ENCODE measurements at regions not wholly inside any gene's neighbourhood (a gene's known extent, or its start where the extent isn't known, plus 50 kb on each side); places are given as distances from the start of the nearest gene placed in this dataset.

DNA sequence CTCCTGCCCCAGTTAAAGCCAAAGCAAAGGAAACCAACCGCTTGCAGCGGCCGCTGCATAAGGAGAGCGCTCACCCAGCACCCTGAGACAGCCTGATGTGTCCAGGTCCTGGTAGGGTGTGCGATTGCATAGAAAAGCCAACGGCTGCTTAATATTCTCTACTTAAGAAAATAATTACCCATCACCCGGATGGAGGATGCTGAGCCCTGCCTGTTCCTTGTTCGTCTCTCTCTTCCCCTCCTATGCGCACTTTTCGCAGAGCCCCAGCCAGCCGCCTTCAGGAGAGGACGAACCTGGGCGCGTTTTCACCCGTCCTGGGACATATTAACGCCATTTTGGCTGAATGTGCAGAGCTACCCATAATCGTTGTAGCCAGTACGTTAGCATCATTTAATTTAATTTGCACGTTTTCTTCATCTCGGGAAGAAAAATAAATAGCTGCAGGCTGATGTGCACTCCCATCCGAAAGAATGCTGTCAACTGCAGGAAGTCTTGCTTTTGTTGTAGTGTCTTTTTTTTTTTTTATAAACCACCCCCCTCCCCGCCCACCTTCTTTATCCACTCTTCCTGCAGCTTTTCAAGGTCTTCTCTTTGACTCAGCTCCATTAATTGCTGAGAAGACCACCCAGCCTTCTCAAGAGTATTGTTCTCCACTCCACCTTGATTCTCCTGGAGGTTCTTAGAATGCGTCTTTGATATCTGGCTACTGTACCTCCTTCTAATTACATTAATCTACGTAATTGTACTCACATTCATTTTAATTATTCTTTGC is 214.5 kb downstream of the TEX29 start:
- Histone ChIP-seq H3K36me3 (ENCODE audit: low read depth, missing control alignments) (no peaks in the 10 kb centered on the region), H3K9me3 (no peaks in the 10 kb centered on the region), H3K27me3 (no peaks in the 10 kb centered on the region), H3K27ac (no peak overlapping the region), H3K4me1 (no peaks in the 10 kb centered on the region), H3K4me3 (no peak overlapping the region)
- no peak for DNase-seq
- 16 to 25% methylated on average over 24 of the region's 24 CpGs for WGBS, 2 donors
- TF ChIP-seq, protein P1, sequence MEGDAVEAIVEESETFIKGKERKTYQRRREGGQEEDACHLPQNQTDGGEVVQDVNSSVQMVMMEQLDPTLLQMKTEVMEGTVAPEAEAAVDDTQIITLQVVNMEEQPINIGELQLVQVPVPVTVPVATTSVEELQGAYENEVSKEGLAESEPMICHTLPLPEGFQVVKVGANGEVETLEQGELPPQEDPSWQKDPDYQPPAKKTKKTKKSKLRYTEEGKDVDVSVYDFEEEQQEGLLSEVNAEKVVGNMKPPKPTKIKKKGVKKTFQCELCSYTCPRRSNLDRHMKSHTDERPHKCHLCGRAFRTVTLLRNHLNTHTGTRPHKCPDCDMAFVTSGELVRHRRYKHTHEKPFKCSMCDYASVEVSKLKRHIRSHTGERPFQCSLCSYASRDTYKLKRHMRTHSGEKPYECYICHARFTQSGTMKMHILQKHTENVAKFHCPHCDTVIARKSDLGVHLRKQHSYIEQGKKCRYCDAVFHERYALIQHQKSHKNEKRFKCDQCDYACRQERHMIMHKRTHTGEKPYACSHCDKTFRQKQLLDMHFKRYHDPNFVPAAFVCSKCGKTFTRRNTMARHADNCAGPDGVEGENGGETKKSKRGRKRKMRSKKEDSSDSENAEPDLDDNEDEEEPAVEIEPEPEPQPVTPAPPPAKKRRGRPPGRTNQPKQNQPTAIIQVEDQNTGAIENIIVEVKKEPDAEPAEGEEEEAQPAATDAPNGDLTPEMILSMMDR (IDR thresholded peaks at IDR 0.05): no peak
- no peak for TF ChIP-seq POLR2A (IDR thresholded peaks at IDR 0.05)
- intact Hi-C loops (cut with DNase I; ENCODE audit: low total_unique reads): no loop called here

DNA sequence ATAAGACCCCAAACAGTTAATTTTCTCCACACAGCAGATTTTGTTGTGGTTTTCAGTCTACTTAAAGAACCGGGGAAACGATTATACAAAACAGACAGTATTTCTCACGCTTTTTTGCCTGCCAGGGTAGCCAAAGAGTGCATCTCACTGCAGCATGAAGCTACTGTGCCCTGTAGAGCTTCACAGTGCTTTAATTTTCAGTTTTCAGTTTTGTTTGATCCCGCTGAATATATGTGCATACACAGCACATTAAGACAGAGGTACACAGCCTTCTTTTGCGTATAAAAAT is 215.0 kb downstream of the TEX29 start:
- 42 to 47% methylated on average over 5 of the region's 5 CpGs for WGBS, 2 donors
- H3K9me3 ChIP-seq: no peaks in the 10 kb centered on the region
- H3K27ac ChIP-seq: no peak overlapping the region
- no peak overlapping the region for H3K4me3 ChIP-seq
- intact Hi-C loops (cut with DNase I; ENCODE audit: low total_unique reads): no loop called here
- TF ChIP-seq POLR2A (IDR thresholded peaks at IDR 0.05): no peak
- TF ChIP-seq, protein P1 (IDR thresholded peaks at IDR 0.05): no peak
- H3K36me3 ChIP-seq (ENCODE audit: low read depth, missing control alignments): no peaks in the 10 kb centered on the region
- H3K4me1 ChIP-seq: no peaks in the 10 kb centered on the region
- no peak for DNase-seq
- no peaks in the 10 kb centered on the region for H3K27me3 ChIP-seq

DNA sequence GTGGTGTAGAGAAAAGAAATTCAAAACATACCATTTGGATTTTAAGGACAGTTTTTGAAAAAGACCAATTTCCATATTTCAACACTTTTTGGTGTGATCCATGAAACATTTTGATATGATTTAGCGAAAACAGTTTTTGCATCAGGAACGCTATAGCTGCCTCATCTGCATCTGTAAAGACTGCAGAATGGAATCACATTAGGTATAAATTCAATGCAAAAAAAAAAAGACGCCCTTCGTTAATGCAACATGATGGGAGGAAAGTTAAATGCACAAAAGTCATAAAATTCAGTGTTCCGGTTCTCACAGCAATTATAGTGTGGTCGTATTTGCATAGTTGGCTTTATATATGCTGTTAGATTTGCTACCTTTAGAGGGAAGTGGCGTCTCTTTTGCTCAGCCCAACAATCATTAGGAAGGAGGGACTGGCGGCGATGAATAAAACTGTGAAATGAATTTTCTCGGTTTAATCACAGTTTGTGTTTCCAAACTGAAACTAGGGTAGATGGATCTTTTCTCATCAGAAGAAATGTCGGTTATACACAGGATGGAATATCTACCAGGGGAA is 215.7 kb downstream of the TEX29 start:
- no peak overlapping the region for H3K4me3 ChIP-seq
- no peaks in the 10 kb centered on the region for H3K27me3 ChIP-seq
- no peak for DNase-seq
- 63 to 78% methylated on average over 11 of the region's 11 CpGs for WGBS, 2 donors
- intact Hi-C loops (cut with DNase I; ENCODE audit: low total_unique reads): no loop called here
- no peak overlapping the region for H3K27ac ChIP-seq
- TF ChIP-seq, protein P1 (IDR thresholded peaks at IDR 0.05): no peak
- no peak for TF ChIP-seq POLR2A (IDR thresholded peaks at IDR 0.05)
- H3K36me3 ChIP-seq (ENCODE audit: low read depth, missing control alignments): no peaks in the 10 kb centered on the region
- H3K4me1 ChIP-seq: no peaks in the 10 kb centered on the region
- H3K9me3 ChIP-seq: no peaks in the 10 kb centered on the region

DNA sequence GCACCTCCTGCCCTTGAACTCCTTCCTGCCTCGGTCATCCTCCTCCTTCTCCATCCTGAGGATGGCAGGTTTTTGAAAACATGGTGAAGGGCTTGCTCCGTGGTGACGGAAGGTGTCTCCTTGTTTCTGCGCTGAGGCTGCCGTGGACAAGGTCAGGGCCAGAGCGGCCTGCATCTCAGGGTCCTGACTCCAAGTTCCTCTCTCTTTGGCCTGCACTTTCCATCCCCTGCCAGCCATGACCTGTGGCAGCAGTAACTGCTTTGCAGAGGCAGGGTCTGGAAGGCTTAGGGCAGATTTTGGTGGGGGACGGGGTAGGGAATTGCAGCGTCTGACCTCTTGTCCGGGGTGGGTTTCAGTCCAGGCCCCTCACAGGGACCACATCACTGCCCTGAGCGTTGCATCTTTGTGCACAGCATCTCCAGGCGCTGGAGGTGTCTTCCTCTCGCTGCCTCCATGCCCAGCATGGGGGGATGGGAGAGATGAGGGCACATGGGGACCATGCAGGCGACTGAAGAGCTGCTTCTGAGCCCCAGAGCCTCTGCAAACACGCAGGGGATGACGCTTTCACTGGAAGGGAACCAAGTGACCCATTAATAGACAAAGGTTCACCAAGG is 216.8 kb downstream of the TEX29 start:
- Histone ChIP-seq H3K36me3 (ENCODE audit: low read depth, missing control alignments) (no peaks in the 10 kb centered on the region), H3K4me1 (no peaks in the 10 kb centered on the region), H3K9me3 (no peaks in the 10 kb centered on the region), H3K27ac (no peak overlapping the region), H3K4me3 (no peak overlapping the region), H3K27me3 (no peaks in the 10 kb centered on the region)
- WGBS, 2 donors: 82 to 83% methylated on average over 14 to 15 of the region's 15 CpGs
- DNase-seq: no peak
- TF ChIP-seq, protein P1 (IDR thresholded peaks at IDR 0.05): no peak
- TF ChIP-seq POLR2A (IDR thresholded peaks at IDR 0.05): no peak
- intact Hi-C loops (cut with DNase I; ENCODE audit: low total_unique reads): no loop called here

Data from testis (tissue), 2 donors.